Parathyroid adenoma (tissue), 2 donors: ENCODE measurements at regions not wholly inside any gene's neighbourhood (a gene's known extent, or its start where the extent isn't known, plus 50 kb on each side); places are given as distances from the start of the nearest gene placed in this dataset.
"Not testable (repeated sequence)": the region's sequence is repeated elsewhere in the genome, so short reads cannot be mapped to it uniquely, and the experiment has no call there.

Experiments used
- H2AFZ ChIP-seq: fragments of 300-600 bp; sonication (generic); one replicate; pipeline ENCODE4 v1.7.0; 2017; ENCODE audit warnings: antibody characterized with exemption, mild to moderate bottlenecking
- H3K27ac ChIP-seq: fragments of 300-600 bp; sonication (generic); one replicate; pipeline ENCODE4 v1.7.0; 2017
- H3K27me3 ChIP-seq: fragments of 300-600 bp; sonication (generic); one replicate; pipeline ENCODE4 v1.7.0; 2017; ENCODE audit warnings: low read length; ENCODE audit not compliant: control insufficient read depth, insufficient read depth
- H3K36me3 ChIP-seq: fragments of 300-600 bp; sonication (generic); one replicate; pipeline ENCODE4 v1.7.0; 2017; ENCODE audit warnings: low read length; ENCODE audit not compliant: control insufficient read depth, insufficient read depth
- H3K4me1 ChIP-seq: fragments of 300-600 bp; sonication (generic); one replicate; pipeline ENCODE4 v1.7.0; 2017; ENCODE audit warnings: control low read depth
- H3K4me2 ChIP-seq: fragments of 300-600 bp; sonication (generic); one replicate; pipeline ENCODE4 v1.7.0; 2017; ENCODE audit warnings: low read length
- H3K4me3 ChIP-seq: fragments of 300-600 bp; sonication (generic); one replicate; pipeline ENCODE4 v1.7.0; 2017; ENCODE audit warnings: low read depth, low read length
- H3K79me2 ChIP-seq: fragments of 300-600 bp; sonication (generic); one replicate; pipeline ENCODE4 v1.7.0; 2017; ENCODE audit warnings: control low read depth
- H3K9ac ChIP-seq: fragments of 300-600 bp; sonication (generic); one replicate; pipeline ENCODE4 v1.7.0; 2017; ENCODE audit warnings: mild to moderate bottlenecking
- H3K9me3 ChIP-seq: fragments of 300-600 bp; sonication (generic); one replicate; pipeline ENCODE4 v1.7.0; 2017; ENCODE audit warnings: low read length; ENCODE audit not compliant: control insufficient read depth
- TF ChIP-seq, protein P1 (sequence below): fragments of 300-600 bp; sonication (generic); IDR thresholded peaks from one replicate; pipeline ENCODE4 v1.7.0; 2017; ENCODE audit warnings: antibody characterized with exemption, mild to moderate bottlenecking
- donor health status: primary hyperparathyroidism.

DNA sequence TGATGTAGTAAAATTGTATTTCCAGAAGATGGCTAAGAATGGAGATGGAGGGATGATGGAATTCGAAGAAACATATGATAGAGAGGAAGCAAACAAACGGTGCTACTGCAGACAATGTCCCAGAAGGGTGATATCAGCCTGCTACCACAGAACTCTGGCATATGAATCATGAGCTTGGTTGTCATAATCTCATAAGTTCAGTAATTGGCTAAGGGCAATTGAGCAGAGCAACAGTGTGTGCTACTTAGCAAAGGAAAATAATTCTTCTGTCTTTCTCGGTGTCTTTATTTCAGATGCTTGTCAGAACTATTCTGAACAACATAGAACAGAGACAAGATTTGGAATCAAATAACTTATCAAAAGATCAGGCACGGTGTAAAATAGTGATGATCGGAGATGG lies 407.3 kb downstream of the GBE1 start:
- Histone ChIP-seq H3K27ac (no peak overlapping the region), H3K79me2 (no peaks in the 10 kb centered on the region), H3K9ac (no peak overlapping the region), H3K4me1 (no peaks in the 10 kb centered on the region), H3K4me3 (no peak overlapping the region), H3K27me3 (no peaks in the 10 kb centered on the region), H3K9me3 (no peaks in the 10 kb centered on the region), H2AFZ (no peak overlapping the region), H3K36me3 (no peaks in the 10 kb centered on the region), H3K4me2 (no peak overlapping the region)
- TF ChIP-seq, protein P1, sequence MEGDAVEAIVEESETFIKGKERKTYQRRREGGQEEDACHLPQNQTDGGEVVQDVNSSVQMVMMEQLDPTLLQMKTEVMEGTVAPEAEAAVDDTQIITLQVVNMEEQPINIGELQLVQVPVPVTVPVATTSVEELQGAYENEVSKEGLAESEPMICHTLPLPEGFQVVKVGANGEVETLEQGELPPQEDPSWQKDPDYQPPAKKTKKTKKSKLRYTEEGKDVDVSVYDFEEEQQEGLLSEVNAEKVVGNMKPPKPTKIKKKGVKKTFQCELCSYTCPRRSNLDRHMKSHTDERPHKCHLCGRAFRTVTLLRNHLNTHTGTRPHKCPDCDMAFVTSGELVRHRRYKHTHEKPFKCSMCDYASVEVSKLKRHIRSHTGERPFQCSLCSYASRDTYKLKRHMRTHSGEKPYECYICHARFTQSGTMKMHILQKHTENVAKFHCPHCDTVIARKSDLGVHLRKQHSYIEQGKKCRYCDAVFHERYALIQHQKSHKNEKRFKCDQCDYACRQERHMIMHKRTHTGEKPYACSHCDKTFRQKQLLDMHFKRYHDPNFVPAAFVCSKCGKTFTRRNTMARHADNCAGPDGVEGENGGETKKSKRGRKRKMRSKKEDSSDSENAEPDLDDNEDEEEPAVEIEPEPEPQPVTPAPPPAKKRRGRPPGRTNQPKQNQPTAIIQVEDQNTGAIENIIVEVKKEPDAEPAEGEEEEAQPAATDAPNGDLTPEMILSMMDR: no peak

DNA sequence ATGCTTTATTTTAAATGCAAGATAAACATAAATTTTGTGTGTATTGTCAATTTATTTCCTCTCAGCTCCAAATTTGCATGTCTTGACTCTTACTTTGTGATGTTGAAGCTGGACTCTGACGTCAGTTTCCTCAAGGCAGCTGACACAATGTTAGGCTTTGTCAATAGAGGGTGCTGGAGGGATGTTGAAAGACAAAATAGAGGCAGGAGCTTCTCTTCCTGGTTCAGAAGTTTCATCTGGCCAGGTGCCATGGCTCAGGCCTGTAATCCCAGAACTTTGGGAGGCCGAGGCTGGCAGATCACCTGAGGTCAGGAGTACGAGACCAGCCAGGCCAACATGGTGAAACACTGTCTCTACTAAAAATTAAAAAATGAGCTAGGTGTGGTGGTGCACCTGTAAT lies 408.6 kb downstream of the GBE1 start:
- no peaks in the 10 kb centered on the region for H3K79me2 ChIP-seq

DNA sequence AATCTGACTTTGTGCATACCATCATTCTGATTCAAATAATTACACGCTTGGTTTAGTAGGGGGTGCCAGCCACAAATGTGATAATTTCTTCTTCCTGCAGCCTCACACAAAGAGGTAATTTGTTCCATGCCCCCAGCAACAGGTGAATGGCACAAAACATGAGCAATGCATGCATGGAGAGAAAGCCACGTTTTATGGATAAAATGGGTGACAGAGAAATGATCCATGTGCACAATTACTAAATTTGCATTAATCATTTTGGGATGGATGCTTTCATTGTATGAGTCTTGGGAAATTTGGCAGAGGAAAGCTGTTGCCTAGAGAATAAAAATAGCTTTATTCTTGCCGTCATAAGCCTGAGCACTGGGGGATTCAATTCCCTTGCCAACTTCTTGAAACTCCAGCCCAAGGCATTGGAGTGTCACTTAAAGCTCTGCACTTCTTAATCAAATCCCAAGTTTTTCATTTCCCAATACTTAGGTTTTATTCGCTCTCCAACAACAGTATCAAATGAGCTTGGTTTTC lies 411.6 kb downstream of the GBE1 start:
- Histone ChIP-seq H3K27me3 (no peaks in the 10 kb centered on the region), H3K9me3 (no peaks in the 10 kb centered on the region), H3K27ac (no peak overlapping the region), H3K4me1 (no peaks in the 10 kb centered on the region), H3K36me3 (no peaks in the 10 kb centered on the region), H2AFZ (no peak overlapping the region), H3K9ac (no peak overlapping the region), H3K79me2 (no peaks in the 10 kb centered on the region), H3K4me2 (no peak overlapping the region), H3K4me3 (no peak overlapping the region)
- TF ChIP-seq, protein P1: no peak

More for the DNA sequence above, 408.6 kb downstream of the GBE1 start:
- Histone ChIP-seq H3K4me2 (no peak overlapping the region), H3K4me1 (no peaks in the 10 kb centered on the region), H3K9ac (no peak overlapping the region), H2AFZ (no peak overlapping the region), H3K4me3 (no peak overlapping the region), H3K27me3 (no peaks in the 10 kb centered on the region), H3K27ac (no peak overlapping the region), H3K9me3 (no peaks in the 10 kb centered on the region), H3K36me3 (no peaks in the 10 kb centered on the region)
- TF ChIP-seq, protein P1: no peak

DNA sequence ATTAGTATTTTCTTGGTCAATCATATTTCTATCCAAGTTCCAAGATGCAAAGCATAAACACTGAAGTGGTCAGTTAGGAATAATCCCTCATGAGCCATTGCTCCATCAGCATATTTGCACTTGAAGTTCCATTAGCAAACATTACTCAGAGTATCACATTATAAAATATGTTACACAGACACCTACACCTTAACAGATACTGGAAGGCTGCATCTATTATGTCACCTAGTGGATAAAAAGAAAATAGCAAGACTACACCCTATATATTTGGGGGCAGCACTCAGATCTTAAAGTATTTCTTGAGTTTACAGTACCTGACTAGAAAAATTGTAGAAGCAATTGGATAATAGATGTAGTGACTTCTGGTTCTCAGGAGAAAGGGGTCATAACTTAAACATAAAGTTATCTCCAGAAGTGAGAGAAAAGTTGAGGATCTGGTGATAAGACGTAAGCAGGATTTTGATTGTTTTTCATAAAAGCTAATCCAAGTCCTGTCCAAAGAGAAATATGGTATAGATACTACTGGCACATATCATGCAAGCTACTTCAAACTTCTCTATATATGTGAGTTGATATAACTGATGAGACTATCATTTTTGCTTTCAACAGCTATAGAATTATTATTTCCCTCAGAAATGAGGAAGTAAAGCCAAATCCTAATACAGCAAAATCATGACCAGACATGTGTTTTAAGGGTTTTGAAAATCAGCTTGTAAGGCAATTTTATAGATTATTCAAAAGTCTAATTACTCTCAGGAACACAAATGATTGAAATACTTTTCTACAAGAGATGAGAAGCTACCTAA lies 422.2 kb downstream of the GBE1 start:
- H3K4me2 ChIP-seq: no peak overlapping the region
- no peaks in the 10 kb centered on the region for H3K27me3 ChIP-seq
- H3K9ac ChIP-seq: no peak overlapping the region
- no peak overlapping the region for H3K4me3 ChIP-seq
- TF ChIP-seq, protein P1: peak; percentile 38
- no peaks in the 10 kb centered on the region for H3K4me1 ChIP-seq
- H3K36me3 ChIP-seq: no peaks in the 10 kb centered on the region
- no peaks in the 10 kb centered on the region for H3K9me3 ChIP-seq
- no peak overlapping the region for H2AFZ ChIP-seq
- H3K79me2 ChIP-seq: no peaks in the 10 kb centered on the region
- no peak overlapping the region for H3K27ac ChIP-seq

DNA sequence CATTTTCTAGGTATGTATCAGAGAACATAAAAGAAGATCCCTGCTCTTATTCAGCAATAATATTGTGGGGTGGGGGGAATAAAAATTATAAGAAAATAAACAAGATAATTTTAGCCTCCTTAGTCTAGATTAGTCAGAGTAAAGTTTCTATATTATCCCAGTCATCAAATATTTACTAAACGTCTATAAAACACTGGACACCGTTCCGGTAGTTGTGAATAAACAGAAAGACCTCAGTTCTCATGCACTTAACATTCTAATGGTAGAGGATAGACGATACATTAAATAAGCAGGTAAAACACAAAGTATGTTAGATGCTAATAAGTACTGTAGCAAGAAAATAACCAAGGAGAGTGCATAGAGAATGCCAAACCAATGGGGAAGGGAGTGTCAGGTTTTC lies 425.0 kb downstream of the GBE1 start:
- Histone ChIP-seq H3K27ac (no peak overlapping the region), H2AFZ (no peak overlapping the region), H3K9me3 (no peaks in the 10 kb centered on the region), H3K4me1 (no peaks in the 10 kb centered on the region), H3K79me2 (no peaks in the 10 kb centered on the region), H3K4me3 (no peak overlapping the region), H3K36me3 (no peaks in the 10 kb centered on the region), H3K9ac (no peak overlapping the region), H3K27me3 (no peaks in the 10 kb centered on the region), H3K4me2 (no peak overlapping the region)
- TF ChIP-seq, protein P1: no peak

DNA sequence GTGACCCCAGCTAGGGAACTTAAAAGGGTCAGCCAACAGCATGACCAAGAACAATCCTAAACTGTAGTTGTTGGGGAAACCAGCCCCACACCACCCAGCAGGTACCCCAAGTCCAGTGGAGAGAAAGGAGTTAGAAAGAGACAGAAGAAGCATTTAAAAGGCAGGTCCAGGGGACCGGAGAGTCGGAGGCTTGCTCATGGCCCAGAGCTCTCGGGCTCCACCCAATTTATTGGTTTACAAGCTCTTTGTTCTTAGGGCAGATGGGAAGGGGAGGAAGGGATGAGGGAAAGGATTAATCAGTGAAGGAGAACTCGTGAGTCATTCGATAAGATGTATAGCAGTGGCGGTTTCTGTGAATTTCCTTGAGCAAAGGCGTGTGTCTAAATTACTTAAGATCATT lies 431.6 kb downstream of the GBE1 start:
- not testable (repeated sequence) for H3K27me3 ChIP-seq, H3K9me3 ChIP-seq, H3K9ac ChIP-seq, H2AFZ ChIP-seq, H3K79me2 ChIP-seq, H3K4me1 ChIP-seq, H3K36me3 ChIP-seq, H3K4me3 ChIP-seq, H3K4me2 ChIP-seq, H3K27ac ChIP-seq
